ENCODE measurements at regions not wholly inside any gene's neighbourhood (a gene's known extent, or its start where the extent isn't known, plus 50 kb on each side); places are given as distances from the start of the nearest gene placed in this dataset.

- TF ChIP-seq CTCF (IDR thresholded peaks at IDR 0.05; ENCODE audit: insufficient read depth, low read length): no peak
- TF ChIP-seq REST (IDR thresholded peaks at IDR 0.05; ENCODE audit: insufficient replicate concordance, low read depth): no peak
- TF ChIP-seq POLR2AphosphoS5 (IDR thresholded peaks at IDR 0.05; ENCODE audit: low read depth): no peak
- no peak for TF ChIP-seq SPI1 (IDR thresholded peaks at IDR 0.05; ENCODE audit: borderline replicate concordance, low read depth)
Measured at GRCh38 chr2:58501371-58502160, 260.4 kb upstream of the FANCL start.

All from HL-60 (cell line).